NCI-H2227 treated with DMSO at 0.1 percent for 48 hours (cell line): ENCODE measurements at regions not wholly inside any gene's neighbourhood (a gene's known extent, or its start where the extent isn't known, plus 50 kb on each side); places are given as distances from the start of the nearest gene placed in this dataset.
A peak's percentile ranks its signal among the peaks of the same experiment; 100 is the strongest.
"Not testable (repeated sequence)": the region's sequence is repeated elsewhere in the genome, so short reads cannot be mapped to it uniquely, and the experiment has no call there.

Experiments used
- DNase-seq: peaks from one replicate; lab custom pipeline; 2025; lab: John Stamatoyannopoulos, UW

DNA sequence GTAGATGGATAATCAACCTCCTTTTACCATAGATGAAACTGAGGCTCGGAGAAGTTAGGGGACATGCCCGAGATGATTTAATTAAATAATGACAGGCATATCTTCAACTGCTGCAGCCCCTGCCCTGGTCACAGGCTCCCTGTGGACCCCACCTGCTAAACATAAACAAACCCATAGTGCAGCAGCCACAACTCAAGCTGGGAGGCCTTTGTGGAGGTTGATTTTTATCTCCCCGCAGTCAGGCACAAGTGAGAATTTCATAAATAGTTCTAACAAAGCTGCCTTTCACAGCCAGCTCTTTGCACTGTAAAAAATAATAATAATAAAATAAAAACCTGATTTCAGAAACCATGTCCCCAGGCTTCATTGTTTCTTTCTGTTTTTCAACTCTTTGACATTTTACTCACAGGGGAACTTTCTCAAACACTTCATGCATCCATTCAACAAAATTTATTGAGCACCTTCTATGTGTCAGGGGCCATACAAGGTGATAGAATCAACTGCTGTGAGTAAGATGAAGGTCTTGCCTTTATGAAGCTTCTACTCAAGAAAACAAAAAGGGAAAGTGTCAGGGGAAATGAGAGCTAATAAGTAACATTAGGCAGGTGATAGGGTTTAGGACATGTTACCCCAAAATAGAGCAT lies 393.6 kb upstream of the PROK2 start:
- DNase-seq: no peak

DNA sequence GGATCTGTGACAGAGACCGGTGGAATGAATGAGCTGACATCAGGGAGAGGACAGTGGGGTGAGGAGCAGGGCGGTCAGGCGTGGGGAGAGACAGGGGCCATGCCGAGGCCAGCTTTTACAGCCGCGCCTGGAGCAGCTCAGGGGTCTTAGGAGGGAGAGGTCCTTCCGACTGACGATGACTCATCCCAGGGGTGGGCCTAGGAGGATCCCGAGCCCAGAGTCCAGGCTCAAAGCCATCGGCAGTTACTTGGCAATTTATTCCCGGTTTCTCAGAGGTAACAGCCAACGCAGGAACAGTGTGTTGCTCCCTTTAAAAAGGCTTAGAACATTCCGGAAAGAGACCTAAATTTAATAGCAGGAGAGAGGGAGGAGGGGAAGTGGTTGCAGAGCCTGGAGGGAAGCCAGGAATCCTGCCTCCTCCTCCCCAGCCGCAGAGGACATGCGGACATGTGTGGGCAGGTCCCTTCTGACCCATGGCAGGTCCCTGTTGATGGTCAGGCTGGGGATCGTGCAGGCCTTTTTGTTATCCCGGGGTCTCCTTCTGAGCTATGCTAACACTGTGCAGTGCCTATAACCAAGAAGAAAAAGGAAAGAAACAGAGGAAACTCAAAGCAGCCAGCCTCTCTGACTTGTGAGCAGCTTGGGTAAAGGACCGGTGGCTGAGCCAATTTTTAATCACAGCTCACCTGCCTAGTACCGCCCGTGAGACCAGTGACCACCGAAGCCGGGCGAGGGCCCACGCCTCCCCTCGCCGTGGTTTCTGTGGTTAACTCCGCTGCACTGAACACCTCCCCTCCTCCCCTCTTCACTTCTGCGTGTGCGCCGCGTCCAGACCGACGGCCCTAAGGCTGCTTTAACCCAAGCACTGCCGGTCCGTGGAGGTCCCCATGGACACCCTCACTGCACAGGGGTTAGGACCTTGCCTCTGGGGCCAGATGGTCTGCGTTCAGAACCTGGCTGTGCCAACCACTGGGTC lies 392.4 kb upstream of the PROK2 start:
- no peak for DNase-seq

DNA sequence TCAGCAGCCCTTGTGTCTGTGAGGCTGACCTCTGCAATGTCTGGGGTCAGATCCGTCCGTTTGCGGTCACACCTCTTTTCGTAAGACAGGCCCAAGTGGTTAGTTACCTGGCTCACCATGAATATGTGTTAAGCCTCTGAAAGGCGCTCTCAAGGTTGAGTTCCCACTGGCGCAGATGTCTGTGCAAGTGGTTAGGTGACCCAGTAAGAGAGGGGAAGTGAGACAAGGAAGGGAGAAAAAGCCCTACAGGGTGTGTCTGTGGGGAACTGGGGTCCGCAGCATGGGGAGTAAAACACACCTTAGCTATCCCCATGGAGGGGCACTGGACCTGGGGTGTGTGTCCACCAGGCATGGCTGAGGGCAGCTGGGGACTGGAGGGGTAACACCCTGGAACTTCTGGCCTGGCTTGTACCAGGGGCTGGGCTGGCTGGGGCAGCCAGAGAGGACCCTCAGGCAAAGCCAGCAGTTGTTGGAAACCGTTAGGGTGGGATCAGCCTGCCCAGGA lies 391.6 kb upstream of the PROK2 start:
- no peak for DNase-seq

DNA sequence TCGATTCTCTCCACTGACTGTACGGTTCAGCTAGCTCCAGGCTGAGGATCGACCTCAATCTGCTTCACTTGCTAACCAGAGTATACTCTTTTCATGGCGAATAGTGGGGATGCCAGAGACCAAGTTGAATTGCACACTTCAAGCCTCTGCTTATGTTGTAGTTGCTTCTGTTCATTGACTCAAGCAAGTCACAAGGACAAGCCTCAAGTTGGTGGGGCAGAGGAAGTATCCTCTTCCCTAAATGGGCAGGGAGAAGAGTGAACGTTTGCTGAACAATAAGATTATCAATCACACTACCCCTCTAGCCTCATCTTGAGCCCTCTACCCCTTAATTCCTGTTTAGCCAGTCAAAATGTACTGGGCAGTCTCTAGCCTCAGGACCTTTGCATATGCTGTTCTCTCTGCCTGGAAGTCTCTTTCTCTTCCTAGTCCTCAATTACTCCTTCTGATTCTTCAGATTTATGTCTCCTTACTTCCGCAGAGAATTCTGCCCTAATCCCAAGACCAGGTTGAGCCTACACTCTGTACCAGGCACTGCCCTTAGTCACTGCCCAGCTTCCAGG lies 390.4 kb upstream of the PROK2 start:
- DNase-seq: no peak

DNA sequence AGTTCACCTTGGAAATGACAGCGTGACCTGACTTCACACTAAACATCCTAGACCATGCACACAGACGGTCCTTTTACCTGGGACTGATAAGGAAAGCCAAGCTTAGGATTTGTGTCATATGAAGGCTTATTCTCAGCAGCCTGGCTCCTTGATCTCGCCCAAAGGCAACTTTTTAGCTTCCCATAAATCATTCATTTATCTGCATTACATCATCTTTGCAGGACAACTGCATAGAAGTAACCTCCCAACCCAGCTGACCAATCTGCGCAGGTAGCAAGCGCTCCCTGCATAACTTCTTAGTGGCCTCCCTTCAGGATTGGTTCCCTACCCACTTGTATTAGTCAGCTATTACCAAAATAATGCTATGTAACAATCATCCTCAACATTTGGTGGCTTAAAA lies 389.9 kb upstream of the PROK2 start:
- no peak for DNase-seq

DNA sequence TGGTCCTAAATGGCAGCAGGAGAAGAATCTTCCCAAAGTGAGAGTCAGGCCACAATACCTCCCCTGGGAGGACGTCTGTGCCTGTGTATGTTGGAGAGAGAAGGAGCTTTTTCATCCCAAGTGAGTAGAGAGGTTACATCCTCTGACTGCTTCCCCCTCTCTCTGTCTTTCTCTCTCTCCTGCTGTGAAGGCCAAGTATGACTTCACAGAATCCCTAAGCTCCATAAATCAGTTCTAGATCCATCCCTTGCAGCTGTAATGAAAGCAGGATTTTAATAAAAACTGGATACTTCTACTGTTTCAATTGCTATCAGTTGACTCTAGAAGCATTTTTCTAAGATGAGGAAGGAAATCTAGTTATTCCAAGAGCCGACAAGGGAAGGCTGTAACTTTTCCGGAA lies 389.1 kb upstream of the PROK2 start:
- DNase-seq: no peak

DNA sequence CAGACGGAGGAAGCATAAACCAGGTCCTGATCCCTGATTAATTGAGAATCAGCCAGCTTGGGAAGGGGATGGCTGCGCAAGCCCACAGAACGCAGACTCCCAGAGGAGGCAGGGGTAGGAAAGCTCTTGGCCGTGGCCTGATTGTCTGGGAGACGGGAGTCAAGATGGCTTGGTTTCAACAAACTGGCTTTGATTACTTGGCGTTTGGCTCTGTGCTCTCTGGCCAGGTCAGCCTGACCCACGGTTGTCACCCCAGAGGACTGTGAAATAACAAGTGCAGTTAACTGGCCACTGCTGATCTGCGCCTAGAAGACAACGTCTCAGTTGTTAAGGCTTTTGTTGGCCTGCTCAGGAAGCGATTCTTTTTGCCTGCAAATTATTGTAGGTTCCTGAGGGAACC lies 387.0 kb upstream of the PROK2 start:
- DNase-seq: no peak

DNA sequence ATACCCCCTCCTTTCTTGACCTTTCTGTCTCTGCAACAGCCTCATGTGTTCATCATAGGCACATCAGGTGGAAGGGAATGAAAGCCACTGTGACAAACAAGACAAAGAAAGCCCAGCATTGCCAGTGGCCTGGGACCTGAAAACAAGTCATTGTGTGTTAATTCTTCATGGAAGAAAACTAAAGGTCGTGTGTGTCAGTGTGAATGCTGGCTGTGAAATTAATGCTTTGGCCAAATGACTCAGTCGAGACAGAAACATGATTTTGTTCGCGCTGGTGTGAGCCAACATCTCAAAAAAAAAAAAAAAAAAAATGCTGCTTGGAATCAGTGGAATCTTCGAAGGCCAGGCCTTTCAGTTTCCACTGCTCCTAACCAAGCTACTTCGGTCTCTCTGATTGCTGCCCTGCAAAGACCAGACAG lies 386.5 kb upstream of the PROK2 start:
- no peak for DNase-seq

DNA sequence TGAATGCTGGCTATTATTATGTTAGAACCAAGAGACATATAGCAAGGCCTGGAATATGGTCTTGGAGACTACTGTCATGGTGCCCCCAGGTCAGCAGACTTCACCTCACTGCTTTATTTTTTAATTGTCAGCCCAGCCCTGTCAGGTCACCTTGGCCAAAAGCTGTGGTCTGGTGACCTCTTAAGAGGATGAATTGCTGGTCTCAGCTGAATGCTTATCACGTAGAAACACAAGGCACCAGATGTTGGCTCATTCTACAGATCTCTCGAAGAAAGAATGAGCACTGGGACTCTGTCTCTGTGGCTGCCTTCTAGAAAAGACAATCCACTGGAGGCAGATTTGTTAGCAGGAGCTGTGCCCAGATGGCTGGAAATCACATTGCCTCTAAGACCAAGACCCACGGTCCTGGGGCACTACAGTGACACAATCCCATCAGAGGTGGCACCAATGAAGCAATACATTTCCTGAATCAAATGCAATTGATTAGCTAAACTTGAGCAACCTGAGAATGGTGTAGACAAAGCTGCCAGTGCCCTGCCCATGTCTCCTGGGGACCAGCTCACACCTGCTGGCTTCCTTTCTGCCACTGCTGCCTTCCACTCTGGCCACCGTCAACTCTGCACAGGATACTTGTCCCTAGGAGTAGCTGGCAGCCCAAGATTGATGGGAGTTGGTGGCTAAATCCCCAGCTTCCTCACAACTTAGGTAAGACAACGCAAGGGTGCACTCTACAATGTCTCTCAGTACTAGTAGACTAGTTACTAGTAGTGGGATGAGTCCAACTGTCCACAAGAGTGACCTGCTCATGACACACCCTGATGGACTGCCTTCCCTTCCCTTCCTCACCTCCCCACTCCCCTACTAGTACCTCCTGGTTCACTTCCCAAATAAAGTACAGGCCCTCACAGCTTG lies 384.9 kb upstream of the PROK2 start:
- no peak for DNase-seq

DNA sequence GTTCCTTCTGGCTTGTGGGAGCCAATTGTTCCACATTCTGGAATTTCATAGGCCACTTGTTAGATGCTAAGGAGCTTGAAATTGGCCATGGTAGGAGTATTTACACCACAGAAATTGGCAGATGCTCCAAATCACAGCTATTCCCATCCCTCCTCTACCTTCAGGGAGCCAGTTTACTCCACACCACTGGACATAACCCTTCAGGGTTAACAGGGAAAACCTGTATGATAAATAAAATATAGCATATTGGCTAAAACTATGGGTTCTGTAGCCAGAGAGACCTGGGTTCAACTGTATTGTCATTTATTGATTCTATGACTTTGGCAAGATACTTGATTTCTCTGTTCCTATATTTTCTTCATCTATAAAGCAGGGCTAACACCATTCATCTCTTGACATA lies 384.2 kb upstream of the PROK2 start:
- DNase-seq: no peak

DNA sequence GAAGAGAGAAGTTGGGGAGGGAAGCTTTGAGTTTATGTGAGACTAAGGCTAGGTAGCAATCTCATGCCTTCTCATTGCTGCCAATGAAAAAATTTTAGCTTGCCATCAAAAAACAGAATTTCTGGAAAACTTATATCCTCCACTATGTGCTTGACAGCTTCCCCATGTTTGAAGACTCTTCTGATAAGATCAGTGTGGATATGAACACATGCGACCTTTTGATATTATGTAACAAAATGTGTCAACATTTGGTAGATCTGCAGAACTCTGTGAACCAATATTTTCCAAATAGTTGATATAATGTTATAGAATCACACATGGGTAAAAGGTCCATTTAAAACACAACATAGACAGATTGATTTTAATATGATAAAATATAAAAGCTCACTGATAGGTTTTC lies 380.9 kb upstream of the PROK2 start:
- DNase-seq: no peak

DNA sequence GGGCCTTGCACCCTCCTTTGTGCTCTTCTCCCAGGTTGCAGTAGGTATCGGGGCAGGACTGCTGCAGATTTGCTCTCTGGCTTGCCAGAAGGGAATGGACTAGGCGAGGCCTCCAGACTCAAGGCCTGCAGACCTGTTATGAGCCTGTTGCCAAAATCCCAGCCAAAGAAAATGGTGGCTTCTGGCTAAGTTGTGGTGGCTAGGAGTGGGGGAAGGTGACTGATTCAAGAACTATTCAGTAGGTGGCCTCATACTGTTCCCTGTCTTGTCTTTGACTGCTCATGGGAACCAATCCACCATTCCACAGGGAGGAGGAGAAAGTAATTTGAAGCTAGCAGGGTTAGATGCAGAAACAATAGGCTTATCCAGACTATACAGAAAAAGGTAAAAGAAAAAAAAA lies 380.4 kb upstream of the PROK2 start:
- DNase-seq: no peak

DNA sequence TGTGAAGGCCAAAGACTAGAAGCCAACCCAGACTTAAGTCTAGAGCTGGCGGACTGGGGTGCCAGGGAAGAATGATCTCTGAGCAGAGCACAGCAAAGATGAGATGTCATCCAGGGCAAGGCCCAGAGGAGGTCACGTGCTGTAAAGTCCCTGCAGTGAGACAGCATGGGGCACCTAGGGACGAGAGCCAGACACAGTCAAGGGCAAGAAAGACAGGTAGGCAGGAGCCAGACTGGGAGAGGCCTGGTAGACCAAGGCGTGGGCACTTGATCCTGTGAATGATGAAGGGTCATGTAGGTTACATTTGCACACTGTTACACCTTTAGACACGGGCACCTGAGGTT lies 379.7 kb upstream of the PROK2 start:
- no peak for DNase-seq

DNA sequence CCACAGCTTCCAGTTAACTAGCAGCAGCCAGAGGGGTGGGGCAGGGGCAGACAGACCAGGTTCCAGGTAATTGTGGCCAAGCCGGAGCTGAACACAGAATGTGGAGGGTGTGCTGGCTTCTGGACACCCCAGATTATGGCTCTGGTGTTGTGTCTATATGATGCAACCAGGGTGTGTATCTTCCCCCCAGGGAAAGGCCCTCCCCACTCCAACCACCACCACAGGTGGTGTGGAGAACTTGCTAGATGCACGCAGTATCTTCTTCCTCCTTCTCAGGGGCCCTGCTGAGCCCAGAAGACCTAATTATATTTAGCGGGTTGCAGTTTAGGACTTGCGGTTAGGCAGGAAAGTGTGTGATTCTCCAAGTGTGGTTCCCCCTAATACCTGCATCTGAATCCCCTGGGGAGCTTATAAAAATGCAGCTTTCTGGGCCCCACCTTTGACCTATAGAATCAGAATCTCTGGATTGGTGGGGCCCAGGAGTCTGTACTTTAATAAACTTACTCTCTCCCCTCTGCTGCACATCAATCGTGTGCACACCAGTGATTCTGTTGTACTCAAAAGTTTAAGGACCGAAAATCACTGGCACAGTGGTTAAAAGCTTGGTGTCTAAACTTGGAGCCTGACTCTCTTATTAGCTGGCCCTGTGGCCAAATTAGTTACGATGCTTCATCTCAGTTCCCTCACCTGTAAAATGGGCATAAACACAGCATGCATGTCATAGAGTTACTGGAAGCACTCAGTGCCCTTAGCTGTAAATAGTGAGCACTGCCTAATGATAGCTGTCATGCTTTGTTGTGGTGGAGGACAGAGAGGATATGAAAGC lies 379.1 kb upstream of the PROK2 start:
- DNase-seq: no peak

DNA sequence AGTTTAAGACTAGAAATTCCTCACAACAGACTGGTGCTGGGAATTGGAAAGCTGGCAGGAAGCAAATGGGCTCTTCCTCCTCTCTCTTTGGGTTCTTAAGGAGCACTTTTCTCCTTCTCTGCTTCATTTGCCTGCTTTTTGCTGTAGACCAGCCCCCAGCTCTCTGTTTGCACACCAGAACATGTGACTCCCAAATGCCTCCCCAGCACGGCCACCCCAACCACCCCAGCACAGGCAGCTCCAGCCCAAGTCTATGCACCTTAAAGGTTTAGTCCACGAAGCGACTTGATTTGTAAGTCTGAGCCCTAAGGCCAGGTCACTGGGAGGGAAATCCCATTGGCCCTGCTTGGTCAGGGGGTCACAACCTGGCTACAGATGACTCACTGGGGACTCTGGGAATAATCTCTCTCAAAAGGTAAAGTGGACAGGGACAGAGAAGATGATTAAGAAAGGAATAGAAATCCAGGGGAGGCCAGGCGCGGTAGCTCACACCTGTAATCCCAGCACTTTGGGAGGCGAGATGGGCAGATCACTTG lies 377.8 kb upstream of the PROK2 start:
- DNase-seq: no peak

DNA sequence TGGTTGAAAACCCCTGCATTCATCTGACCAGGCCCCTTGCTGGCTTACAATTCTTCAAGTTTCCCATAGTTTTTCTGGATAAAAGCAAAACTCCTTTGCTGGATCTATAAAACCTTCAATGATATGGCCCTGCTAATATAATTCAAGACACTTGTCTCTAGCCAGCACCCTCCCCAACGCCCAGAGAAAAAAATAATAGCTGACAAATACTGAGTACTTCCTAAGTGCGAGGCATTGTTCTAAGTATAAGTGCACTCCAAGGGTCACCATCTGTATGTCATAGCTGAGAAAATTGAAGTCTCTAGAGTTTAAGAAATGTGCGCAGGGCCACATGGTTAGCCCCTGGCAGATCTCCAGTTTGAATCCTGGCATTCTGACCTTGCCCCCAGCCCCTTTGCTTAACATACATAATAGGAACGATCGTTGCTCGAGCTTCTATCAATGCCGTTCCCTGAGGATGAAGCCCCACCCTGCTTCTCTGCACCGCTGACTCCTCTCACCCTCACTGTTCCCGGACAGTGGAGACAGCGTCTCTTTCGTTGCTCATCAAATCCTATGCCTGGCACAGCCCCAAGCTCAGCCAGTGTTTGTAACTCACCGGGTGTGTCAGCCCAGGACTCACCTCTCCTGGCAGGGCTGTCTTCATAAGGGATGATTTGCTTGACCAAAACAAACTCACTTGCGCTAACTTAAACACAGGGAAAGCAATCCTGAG lies 377.1 kb upstream of the PROK2 start:
- DNase-seq: peak; percentile 54

DNA sequence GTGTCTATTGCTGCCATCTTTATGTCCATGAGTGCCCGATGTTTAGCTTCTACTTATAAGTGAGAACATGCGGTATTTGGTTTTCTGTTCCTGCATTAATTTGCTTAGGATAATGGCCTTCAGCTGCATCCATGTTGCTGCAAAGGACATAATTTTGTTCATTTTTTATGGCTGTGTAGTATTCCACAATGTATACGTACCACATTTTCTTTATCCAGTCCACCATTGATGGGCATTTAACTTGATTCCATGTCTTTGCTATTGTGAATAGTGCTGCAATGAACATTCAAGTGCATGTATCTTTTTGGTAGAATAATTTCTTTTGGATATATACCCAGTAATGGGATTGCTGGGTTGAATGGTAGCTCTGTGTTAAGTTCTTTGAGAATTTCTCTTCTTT lies 376.3 kb upstream of the PROK2 start:
- not testable (repeated sequence) for DNase-seq

DNA sequence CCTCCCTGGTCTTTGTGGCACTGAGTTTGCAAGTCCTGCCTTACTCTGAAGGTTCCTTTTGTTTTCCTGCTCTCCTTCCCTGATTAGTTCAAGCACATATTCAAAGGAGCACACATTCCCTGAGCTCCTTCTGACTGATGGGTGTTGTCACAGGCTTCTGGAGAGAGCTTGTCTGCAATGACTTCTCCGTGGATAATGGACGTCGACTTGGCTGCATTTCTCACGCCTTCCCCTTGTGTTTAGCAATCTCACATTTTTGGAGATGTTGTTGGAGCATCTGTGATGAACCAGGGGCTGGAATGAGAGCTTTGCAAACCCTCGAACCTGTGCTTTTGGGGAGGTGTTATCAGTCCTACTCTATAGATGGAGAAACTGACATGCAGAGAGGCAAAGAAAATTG lies 375.4 kb upstream of the PROK2 start:
- DNase-seq: no peak

DNA sequence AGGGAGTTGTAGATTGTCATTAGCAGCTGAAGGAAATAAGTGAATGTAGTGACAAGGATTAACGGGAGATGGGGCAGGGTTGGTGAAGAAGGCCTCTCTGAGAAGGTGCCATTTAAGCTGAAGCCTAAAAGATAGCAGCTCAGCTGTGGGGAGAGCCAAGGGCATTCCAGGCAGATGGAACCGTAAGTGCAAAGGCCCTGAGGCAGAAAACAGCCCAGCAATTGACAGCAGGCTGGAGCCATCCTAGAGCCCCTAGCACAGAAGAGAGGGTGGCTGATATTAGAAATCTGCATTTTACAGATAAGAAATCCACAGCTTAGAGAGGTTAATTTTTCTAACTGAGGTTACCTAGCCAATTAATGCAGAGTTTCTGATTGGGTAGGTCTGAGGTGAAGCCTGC lies 374.5 kb upstream of the PROK2 start:
- no peak for DNase-seq

DNA sequence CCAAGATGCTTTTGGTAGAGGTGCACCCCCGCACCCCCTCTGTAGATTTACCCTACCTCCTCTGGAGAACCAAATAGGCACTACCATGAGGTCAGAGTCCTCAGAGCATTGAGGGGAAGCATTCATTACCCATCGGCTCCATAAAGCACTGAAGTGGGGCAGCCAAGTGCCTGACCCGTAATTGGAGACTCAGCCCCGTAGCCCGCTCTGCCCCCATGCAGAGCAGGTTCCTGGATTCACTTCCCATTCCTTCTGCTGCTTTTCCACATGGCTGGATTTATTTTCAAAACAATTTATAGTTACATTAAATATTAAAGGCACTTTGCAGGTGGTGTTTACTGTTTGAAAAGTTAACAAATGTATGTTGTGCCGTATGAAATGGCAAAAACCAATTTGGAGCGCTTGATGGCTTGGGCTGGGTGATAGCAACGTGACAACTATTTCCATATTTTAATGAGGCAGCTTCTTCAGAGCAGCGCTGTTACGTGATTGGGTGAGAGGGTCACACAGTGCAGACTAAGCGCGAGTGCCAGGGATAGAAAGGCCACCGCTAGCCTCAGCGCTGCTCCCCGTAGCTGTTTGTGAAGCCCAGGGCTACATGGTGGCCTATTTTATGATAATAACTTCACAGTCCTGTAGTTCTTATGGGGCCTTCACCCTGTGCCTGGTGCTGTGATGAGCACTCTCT lies 373.8 kb upstream of the PROK2 start:
- DNase-seq: no peak
